HAP-1 (cell line): ENCODE measurements at regions not wholly inside any gene's neighbourhood (a gene's known extent, or its start where the extent isn't known, plus 50 kb on each side); places are given as distances from the start of the nearest gene placed in this dataset.

Experiments used
- DNase-seq, 2 experiments: peaks; one replicate each; pipeline ENCODE4 v3.0.0-alpha.2; 2016 to 2020; ENCODE audit warnings: low spot score in 2 of 2
- H3K27me3 ChIP-seq: fragments of 250-450 bp; sonication (Bioruptor Pico); 2 replicates; pipeline ENCODE4 v1.5.1; 2020; ENCODE audit warnings: low read depth, mild to moderate bottlenecking, moderate library complexity
- H3K36me3 ChIP-seq: fragments of 250-450 bp; sonication (Bioruptor Pico); replicated peaks from 2 replicates; pipeline ENCODE4 v1.5.1; 2020; ENCODE audit warnings: mild to moderate bottlenecking
- H3K4me1 ChIP-seq: fragments of 250-450 bp; sonication (Bioruptor Pico); 2 replicates; pipeline ENCODE4 v1.5.1; 2020; ENCODE audit warnings: mild to moderate bottlenecking
- H3K4me3 ChIP-seq: fragments of 250-450 bp; sonication (Bioruptor Pico); 2 replicates; pipeline ENCODE4 v1.5.1; 2020; ENCODE audit warnings: mild to moderate bottlenecking, moderate library complexity
- H3K9me3 ChIP-seq: fragments of 250-450 bp; sonication (Bioruptor Pico); 2 replicates; pipeline ENCODE4 v1.5.1; 2020; ENCODE audit warnings: mild to moderate bottlenecking, moderate library complexity
- in situ Hi-C: fragments of 300-500 bp; cut with MboI; formaldehyde crosslinking; loops from 3 replicates; pipeline ENCODE4 v1.14.3; 2020; ENCODE audit warnings: low sequenced_read_pairs, inconsistent platforms, mixed read lengths

DNA sequence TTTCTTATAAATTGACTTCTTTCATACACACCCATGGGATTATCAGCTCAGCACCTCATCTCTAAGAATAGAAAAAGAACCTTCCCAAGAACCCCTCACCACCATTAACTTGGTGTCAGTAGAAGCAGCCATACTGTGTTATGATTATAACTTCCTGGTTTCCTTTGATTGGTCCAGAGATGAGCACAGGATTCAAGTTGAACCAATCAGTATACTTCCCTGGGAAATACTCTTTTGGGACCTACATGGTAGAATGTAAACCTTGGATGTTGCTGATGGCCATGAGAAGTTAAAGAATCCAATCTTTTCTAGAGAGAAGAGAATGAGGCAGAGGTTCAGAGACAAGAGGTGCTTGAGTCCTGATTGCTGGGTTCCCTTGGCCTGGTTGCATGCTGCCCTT lies 190.8 kb downstream of the BMP7 start:
- Histone ChIP-seq H3K36me3 (no peaks in the 10 kb centered on the region), H3K4me1 (no peaks in the 10 kb centered on the region), H3K4me3 (no peak overlapping the region), H3K27me3 (no peaks in the 10 kb centered on the region), H3K9me3 (peaks cover 3% of the 10 kb centered on the region)
- no peak for DNase-seq
- in situ Hi-C loops = loop anchor here (25.0 kb wide), 1 partner anchor 412 kb away; no protein-coding TSS in a partner anchor

DNA sequence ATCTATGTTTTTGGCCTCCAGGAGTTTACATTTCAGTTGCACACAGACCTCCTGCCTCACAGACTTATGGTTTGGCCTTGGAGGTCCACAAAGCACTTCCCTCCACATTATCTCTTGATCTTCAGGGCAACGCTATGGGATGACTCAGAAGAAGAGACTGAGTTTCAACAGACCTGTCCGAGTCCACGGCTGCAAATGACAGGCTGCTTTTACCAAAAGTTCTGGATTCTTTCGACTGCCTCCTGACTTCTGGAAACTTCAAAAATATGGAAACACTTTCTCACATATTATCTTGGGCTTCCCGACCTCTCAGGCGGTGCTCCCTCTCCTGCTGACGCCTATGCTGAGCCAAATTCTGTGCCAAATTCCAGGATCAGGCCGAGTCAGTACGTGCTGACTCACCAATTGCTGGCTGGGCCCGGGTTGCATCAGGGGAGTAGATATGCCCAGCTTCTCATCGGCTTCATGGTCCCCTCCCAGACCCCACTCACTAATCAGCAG lies 190.2 kb downstream of the BMP7 start:
- Histone ChIP-seq H3K27me3 (no peaks in the 10 kb centered on the region), H3K4me3 (no peak overlapping the region), H3K4me1 (no peaks in the 10 kb centered on the region), H3K9me3 (peaks cover 3% of the 10 kb centered on the region), H3K36me3 (no peaks in the 10 kb centered on the region)
- no peak for DNase-seq
- in situ Hi-C loops = loop anchor here (25.0 kb wide), 1 partner anchor 411 kb away; no protein-coding TSS in a partner anchor

DNA sequence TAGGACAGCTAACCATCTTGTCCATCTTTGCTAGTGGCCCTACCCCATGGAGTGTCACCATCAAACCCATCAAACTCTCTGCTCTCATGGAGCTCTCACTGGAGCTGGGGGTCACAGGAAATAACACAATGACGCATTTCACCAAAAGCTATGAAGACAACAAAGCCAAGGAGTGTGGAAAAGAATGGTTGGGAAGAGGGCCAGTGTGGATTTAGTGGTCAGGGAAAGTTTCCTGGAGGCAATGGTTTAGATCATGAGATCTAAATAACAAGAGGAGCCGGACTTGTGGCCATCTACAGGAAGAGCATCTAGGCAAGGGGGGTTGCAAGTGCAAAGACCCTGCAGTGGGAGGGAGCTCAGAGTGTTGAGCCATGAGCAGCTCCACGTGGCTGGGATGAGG lies 189.5 kb downstream of the BMP7 start:
- no peaks in the 10 kb centered on the region for H3K4me1 ChIP-seq
- DNase-seq = no peak
- H3K27me3 ChIP-seq = no peaks in the 10 kb centered on the region
- in situ Hi-C loops = loop anchor here (25.0 kb wide), 1 partner anchor 410 kb away; no protein-coding TSS in a partner anchor
- H3K4me3 ChIP-seq = no peak overlapping the region
- peaks cover 3% of the 10 kb centered on the region for H3K9me3 ChIP-seq
- no peaks in the 10 kb centered on the region for H3K36me3 ChIP-seq

DNA sequence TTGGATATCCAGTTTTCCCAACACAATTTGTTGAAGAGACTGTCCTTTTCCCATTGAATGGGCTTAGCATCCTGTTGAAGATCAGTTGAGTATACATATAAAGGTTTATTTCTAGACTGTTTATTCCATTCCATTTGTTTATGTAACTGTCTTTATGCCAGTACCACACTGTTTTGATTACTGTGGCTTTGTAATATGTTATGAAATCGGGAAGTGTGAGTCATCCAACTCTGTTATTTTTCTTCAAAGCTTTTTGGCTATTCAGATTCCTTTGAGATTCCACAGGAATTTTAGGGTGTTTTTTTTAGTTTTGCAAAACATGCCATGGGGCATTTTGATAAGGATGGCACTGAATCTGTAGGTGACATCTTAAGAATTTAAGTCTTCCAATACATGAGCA lies 188.3 kb downstream of the BMP7 start:
- H3K27me3 ChIP-seq = no peaks in the 10 kb centered on the region
- no peak for DNase-seq
- in situ Hi-C loops = loop anchor here (25.0 kb wide), 1 partner anchor 409 kb away; no protein-coding TSS in a partner anchor
- no peaks in the 10 kb centered on the region for H3K36me3 ChIP-seq
- no peaks in the 10 kb centered on the region for H3K4me1 ChIP-seq
- H3K4me3 ChIP-seq = no peak overlapping the region
- H3K9me3 ChIP-seq = peaks cover 3% of the 10 kb centered on the region

DNA sequence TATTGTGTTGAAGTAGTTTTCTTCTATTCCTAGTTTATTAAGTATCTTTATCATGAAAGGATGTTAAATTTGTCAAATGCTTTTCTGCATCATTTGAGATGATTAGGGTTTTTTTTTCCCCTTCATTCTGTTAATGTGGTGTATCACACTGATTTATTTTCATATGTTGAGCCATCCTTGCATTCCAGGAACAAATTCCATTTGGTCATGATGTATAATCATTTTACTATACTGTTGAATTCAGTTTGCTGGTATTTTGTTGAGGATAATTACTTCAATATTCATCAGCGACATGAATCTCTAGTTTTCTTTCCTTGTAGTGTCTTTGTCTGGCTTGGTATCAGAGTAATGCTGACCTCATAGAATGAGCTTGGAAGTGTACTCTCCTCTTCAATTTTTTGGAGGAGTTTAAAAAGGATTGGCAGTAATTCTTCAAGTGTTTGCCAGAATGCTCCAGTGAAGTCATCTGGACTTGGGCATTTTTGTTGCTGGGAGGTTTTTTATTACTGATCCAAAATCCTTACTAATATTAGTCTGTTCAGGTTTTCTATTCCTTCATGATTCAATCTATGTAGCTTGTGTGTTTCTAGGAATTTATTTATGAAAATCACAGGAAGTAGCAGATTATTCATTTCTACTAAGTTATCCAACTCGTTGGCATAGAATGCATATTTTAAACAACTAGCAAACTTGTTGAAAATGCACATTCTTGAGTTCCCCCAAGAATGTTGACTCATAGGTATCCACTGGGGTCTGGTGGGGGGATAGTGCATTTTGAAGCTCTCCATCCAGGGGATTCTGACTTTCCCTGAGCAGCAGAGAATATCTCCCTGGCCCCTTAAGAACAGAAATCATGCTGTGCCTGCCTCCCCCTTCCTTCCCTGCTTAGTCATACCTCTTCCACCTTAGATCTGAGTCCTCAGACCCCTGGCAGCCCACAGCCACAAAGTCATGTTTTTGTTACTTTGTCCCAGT lies 187.1 kb downstream of the BMP7 start:
- Histone ChIP-seq H3K4me3 (no peak overlapping the region), H3K36me3 (no peaks in the 10 kb centered on the region), H3K9me3 (peaks cover 3% of the 10 kb centered on the region), H3K4me1 (no peaks in the 10 kb centered on the region), H3K27me3 (no peaks in the 10 kb centered on the region)
- DNase-seq = no peak
- in situ Hi-C loops = loop anchor here (5.0 to 25.0 kb wide), 2 partner anchors 263 to 408 kb away; no protein-coding TSS in a partner anchor

DNA sequence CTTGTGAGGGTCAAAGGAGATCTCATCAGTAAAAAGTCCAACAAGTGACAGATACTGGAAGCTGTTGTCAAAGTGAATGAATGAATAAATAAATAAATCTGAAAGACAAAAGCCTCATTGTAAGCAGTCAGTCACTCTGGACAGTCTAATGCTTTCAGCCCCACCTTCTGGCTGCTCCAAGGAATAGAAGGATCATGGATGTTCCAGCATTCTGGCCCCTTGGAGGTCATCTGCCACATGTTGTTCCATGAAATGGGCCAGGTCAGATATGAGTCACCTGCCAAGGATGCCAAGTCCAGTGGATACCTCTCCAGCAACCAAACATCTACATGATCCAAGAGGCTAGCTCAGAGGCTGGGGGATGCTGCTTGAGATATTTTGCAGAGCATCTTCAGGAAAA lies 185.6 kb downstream of the BMP7 start:
- no peaks in the 10 kb centered on the region for H3K27me3 ChIP-seq
- no peak overlapping the region for H3K4me3 ChIP-seq
- H3K36me3 ChIP-seq = no peaks in the 10 kb centered on the region
- H3K4me1 ChIP-seq = no peaks in the 10 kb centered on the region
- peaks cover 3% of the 10 kb centered on the region for H3K9me3 ChIP-seq
- DNase-seq = no peak
- in situ Hi-C loops = loop anchor here (5.0 to 25.0 kb wide), 2 partner anchors 262 to 407 kb away; no protein-coding TSS in a partner anchor

DNA sequence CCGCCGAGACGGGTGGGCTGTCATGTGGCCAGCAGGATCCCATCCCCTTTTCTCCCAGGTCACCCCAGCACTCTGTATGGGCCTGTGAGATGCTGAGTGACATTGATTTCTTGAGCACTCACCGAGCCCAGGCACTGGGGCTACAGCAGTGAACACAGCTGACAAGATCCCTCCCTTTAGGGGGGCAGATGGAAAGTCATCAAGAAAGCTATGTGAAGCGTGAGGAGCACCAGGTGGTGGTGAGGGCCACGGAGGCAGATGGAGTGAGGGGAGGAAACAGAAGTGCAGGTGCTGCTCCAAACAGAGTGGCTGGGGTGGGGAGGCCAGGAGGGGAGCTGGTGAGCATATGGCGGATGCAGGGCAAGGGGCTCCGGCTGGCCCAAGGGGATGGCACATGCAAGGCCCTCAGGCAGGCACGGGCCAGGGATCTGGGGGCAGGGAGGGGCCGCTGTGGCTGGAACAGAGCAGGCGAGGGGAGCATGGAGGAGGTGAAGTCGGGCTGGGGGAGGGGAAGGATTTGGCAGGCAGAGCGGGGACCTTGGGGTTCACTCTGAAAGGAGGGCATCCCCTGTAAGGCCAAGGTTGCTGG lies 184.0 kb downstream of the BMP7 start:
- H3K4me1 ChIP-seq = no peaks in the 10 kb centered on the region
- peaks cover under 1% of the 10 kb centered on the region; the same call in 1 of the 2 replicates for H3K27me3 ChIP-seq
- H3K4me3 ChIP-seq = no peak overlapping the region
- in situ Hi-C loops = loop anchor here (5.0 to 25.0 kb wide), 2 partner anchors 260 to 405 kb away; no protein-coding TSS in a partner anchor
- no peaks in the 10 kb centered on the region for H3K36me3 ChIP-seq
- DNase-seq = no peak
- peaks cover 3% of the 10 kb centered on the region for H3K9me3 ChIP-seq

DNA sequence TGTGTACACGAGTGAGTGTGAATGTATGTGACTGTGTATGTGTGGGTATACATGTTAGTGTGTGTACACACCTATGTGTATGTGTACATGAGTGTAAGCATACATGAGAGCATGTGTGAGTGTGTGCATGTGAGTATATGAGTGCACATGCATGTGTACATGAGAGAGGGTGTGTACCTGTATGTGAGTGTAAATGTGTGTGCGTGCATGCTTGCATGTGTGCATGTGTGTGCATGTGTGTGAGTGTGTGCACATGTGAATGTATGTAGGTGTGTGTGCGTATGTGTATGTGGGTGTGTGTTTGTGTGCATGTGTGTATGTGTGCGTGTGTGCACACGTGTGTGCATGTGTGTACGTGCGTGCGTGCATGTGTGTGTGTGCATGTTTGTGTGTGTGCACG lies 183.4 kb downstream of the BMP7 start:
- no peak for DNase-seq
- in situ Hi-C loops = loop anchor here (5.0 to 25.0 kb wide), 2 partner anchors 259 to 404 kb away; no protein-coding TSS in a partner anchor
- H3K36me3 ChIP-seq = no peaks in the 10 kb centered on the region
- H3K27me3 ChIP-seq = peaks cover 3% of the 10 kb centered on the region; the same call in 1 of the 2 replicates
- H3K9me3 ChIP-seq = peaks cover 3% of the 10 kb centered on the region
- no peak overlapping the region for H3K4me3 ChIP-seq
- no peaks in the 10 kb centered on the region for H3K4me1 ChIP-seq

DNA sequence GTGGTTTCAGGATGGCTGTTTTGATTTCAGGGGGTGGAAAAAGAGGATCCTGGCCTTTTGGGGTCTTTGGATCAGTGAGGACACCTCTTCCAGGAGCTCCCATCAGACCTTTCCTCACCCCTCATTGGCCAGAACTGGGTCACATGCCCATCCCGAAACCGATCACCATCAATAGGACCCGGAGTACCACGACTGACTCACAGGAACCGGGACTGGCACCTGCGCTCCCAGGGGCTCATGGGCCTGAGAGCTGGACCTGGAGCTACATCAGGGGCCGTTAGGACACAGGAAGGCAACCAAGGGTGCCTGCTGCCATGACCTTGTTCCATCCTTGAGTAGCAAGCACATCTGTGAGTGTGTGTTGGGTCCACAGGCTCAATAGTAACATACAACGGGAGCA lies 180.4 kb downstream of the BMP7 start:
- H3K9me3 ChIP-seq = no peaks in the 10 kb centered on the region
- H3K27me3 ChIP-seq = peaks cover 3% of the 10 kb centered on the region; the same call in 1 of the 2 replicates
- no peak overlapping the region for H3K4me3 ChIP-seq
- no peak for DNase-seq
- in situ Hi-C loops = loop anchor here (25.0 kb wide), 1 partner anchor 401 kb away; no protein-coding TSS in a partner anchor
- H3K4me1 ChIP-seq = no peaks in the 10 kb centered on the region
- H3K36me3 ChIP-seq = no peaks in the 10 kb centered on the region

DNA sequence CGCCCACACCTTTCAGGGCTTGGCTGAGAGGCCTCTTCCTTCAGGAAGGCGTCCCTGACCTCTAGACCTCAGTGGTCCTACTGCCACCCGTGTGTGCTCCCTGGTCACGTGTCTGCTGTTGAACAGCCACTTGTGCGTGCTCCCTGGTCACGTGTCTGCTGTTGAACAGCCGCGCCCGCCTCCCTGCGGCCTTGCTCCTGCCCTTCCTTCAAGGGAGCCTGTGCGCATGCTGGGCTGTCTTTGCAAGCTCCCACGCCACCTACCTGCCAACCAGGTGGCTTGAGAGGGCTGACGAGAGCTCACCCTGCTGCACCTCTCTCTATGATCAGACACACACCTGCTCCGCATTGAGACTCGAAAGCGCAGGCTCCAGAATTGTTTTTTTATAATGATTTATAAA lies 179.3 kb downstream of the BMP7 start:
- DNase-seq = no peak
- in situ Hi-C loops = loop anchor here (25.0 kb wide), 1 partner anchor 400 kb away; no protein-coding TSS in a partner anchor
- Histone ChIP-seq H3K9me3 (no peaks in the 10 kb centered on the region), H3K27me3 (peaks cover 3% of the 10 kb centered on the region; the same call in 1 of the 2 replicates), H3K4me3 (no peak overlapping the region), H3K4me1 (no peaks in the 10 kb centered on the region; the same call in 1 of the 2 replicates), H3K36me3 (no peaks in the 10 kb centered on the region)

DNA sequence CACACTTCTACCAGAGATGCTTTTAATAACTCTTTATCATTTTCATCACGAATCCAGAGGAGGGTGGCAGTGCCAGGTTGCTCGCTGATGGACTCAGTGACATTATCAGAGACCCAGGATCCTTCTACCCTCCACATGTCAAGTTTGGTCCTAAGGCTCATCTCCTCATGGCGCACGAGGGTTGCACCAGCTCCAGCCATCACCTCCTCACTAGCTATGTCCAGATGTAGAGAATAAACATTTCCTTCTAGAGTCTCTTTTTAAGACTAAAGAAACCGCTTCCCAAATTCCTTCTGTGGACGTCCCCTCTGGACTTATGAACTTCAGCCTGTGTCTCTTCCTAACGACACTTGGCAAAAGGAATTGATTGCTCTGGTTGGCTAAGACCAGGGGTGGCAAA lies 178.7 kb downstream of the BMP7 start:
- in situ Hi-C loops = loop anchor here (25.0 kb wide), 1 partner anchor 400 kb away; no protein-coding TSS in a partner anchor

DNA sequence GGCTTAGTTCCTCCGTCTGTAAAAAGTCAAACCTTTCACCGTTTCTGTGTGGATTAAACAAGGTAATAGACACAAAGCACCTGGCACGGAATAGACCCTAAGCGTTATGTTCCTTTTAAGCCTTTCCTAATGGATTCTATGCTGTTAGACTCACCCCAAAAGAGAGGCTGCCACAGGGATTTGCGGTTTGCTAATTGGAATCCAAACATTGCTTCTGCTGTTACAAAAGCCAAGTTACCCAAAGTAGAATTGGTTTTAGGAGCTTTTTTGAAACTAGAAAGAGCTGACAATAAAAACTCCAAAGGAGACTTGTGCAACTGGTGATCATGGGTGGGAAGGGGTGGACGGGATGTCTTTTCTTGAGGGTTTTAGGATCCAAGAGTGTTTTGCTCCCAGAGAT lies 178.0 kb downstream of the BMP7 start:
- no peak overlapping the region for H3K4me3 ChIP-seq
- in situ Hi-C loops = loop anchor here (25.0 kb wide), 1 partner anchor 399 kb away; no protein-coding TSS in a partner anchor
- DNase-seq = no peak
- H3K9me3 ChIP-seq = no peaks in the 10 kb centered on the region
- H3K27me3 ChIP-seq = peaks cover 3% of the 10 kb centered on the region; the same call in 1 of the 2 replicates
- H3K4me1 ChIP-seq = no peaks in the 10 kb centered on the region; the same call in 1 of the 2 replicates
- no peaks in the 10 kb centered on the region for H3K36me3 ChIP-seq

More for the DNA sequence above, 178.7 kb downstream of the BMP7 start:
- Histone ChIP-seq H3K4me1 (no peaks in the 10 kb centered on the region; the same call in 1 of the 2 replicates), H3K9me3 (no peaks in the 10 kb centered on the region), H3K27me3 (peaks cover 3% of the 10 kb centered on the region; the same call in 1 of the 2 replicates), H3K36me3 (no peaks in the 10 kb centered on the region), H3K4me3 (no peak overlapping the region)
- no peak for DNase-seq

DNA sequence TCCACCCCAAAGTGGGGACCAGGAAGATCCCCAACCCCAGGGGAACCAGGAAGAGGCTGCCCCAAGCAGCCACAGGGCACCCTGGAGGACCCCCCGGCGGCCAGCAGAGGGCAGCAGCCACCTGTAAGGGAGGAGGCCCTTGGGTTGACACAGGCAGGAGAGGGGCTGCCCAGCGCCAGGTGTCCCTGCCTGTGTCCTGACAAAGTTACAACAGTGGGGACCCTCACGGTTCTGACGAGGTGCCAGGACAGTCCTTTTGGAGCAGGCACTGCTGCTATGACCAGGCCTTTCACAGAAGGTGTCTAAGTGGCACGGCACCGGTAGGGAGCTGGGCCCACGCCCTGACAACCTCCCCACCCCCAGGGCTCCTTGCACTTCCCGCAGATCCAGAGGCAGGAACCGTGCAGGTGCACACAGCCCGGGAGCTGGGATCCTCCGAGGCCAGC lies 176.7 kb downstream of the BMP7 start:
- Histone ChIP-seq H3K4me1 (no peaks in the 10 kb centered on the region; the same call in 1 of the 2 replicates), H3K36me3 (no peaks in the 10 kb centered on the region), H3K4me3 (no peak overlapping the region), H3K9me3 (no peaks in the 10 kb centered on the region), H3K27me3 (peaks cover 3% of the 10 kb centered on the region; the same call in 1 of the 2 replicates)
- DNase-seq = peak; percentile 25 to 89
- in situ Hi-C loops = loop anchor here (10.0 to 25.0 kb wide), 2 partner anchors 398 to 505 kb away; no protein-coding TSS in a partner anchor
